GM12875 (cell line): ENCODE measurements at regions not wholly inside any gene's neighbourhood (a gene's known extent, or its start where the extent isn't known, plus 50 kb on each side); places are given as distances from the start of the nearest gene placed in this dataset.
"Not testable (repeated sequence)": the region's sequence is repeated elsewhere in the genome, so short reads cannot be mapped to it uniquely, and the experiment has no call there.

Experiments used
- H3K4me3 ChIP-seq: one replicate; pipeline ENCODE4 v1.5.1; 2011; ENCODE audit warnings: low read depth, low read length, control low read depth
- TF ChIP-seq, protein P1 (sequence below): IDR thresholded peaks from 2 replicates; pipeline ENCODE4 v1.5.1; 2011; ENCODE audit warnings: low read depth, mild to moderate bottlenecking, control low read depth, inconsistent platforms, low read length, moderate library complexity, borderline replicate concordance; ENCODE audit not compliant: insufficient read depth

- no peak overlapping the region for H3K4me3 ChIP-seq
- TF ChIP-seq, protein P1, sequence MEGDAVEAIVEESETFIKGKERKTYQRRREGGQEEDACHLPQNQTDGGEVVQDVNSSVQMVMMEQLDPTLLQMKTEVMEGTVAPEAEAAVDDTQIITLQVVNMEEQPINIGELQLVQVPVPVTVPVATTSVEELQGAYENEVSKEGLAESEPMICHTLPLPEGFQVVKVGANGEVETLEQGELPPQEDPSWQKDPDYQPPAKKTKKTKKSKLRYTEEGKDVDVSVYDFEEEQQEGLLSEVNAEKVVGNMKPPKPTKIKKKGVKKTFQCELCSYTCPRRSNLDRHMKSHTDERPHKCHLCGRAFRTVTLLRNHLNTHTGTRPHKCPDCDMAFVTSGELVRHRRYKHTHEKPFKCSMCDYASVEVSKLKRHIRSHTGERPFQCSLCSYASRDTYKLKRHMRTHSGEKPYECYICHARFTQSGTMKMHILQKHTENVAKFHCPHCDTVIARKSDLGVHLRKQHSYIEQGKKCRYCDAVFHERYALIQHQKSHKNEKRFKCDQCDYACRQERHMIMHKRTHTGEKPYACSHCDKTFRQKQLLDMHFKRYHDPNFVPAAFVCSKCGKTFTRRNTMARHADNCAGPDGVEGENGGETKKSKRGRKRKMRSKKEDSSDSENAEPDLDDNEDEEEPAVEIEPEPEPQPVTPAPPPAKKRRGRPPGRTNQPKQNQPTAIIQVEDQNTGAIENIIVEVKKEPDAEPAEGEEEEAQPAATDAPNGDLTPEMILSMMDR = no peak
These were observed 123.4 kb downstream of the NXPE2 start for GRCh38 chr11:114801773-114802172.

- no peak overlapping the region for H3K4me3 ChIP-seq
- TF ChIP-seq, protein P1 = no peak
These were observed 124.6 kb downstream of the NXPE2 start for GRCh38 chr11:114802878-114803277.

DNA sequence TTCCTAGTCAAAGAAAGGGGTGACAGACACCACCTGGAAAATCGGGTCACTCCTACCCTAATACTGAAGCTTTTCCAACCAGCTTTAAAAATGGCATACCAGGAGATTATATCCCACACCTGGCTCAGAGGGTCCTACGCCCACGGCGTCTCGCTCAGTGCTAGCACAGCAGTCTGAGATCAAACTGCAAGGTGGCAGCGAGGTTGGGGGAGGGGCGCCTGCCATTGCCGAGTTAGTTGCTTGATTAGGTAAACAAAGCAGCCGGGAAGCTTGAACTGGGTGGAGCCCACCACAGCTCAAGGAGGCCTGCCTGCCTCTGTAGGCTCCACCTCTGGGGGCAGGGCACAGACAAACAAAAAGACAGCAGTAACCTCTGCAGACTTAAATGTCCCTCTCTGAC lies 127.1 kb downstream of the NXPE2 start:
- not testable (repeated sequence) for H3K4me3 ChIP-seq

GRCh38 chr11:114811971-114812370 lies 133.6 kb downstream of the NXPE2 start:
- H3K4me3 ChIP-seq = no peak overlapping the region
- TF ChIP-seq, protein P1 = no peak

GRCh38 chr11:114812733-114813132 lies 134.4 kb downstream of the NXPE2 start:
- TF ChIP-seq, protein P1 = no peak
- no peak overlapping the region for H3K4me3 ChIP-seq

- TF ChIP-seq, protein P1 = no peak
These were observed 134.9 kb downstream of the NXPE2 start for GRCh38 chr11:114813189-114813718.

GRCh38 chr11:114815176-114815575 lies 136.8 kb downstream of the NXPE2 start:
- TF ChIP-seq, protein P1 = no peak
- H3K4me3 ChIP-seq = no peak overlapping the region

More at GRCh38 chr11:114813189-114813718, 134.9 kb downstream of the NXPE2 start:
- H3K4me3 ChIP-seq = no peak overlapping the region

DNA sequence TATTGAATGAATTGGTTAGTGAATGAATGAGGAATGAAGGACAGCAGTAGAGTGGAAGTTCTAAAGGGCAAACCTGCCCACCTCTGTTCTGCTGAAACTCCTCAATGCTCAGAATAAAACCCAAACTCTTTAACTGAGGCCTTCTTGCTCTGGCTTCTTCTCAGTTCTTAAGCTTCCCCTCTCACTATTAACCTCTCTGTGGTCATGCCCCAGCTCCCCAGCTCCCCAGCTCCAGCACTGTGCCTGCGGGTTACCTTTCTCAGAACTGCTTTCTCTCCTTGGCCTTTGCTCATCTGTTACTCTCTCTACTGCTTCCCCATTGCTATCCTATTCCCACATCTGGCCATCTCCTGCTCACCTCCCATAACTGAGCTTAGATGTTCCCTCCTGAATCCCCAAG lies 137.4 kb downstream of the NXPE2 start:
- no peak overlapping the region for H3K4me3 ChIP-seq
- TF ChIP-seq, protein P1 = no peak
